SK-N-MC (cell line): ENCODE measurements at regions not wholly inside any gene's neighbourhood (a gene's known extent, or its start where the extent isn't known, plus 50 kb on each side); places are given as distances from the start of the nearest gene placed in this dataset.

ENCODE experiments used
- EZH2 ChIP-seq: fragments of 200-600 bp; sonication (generic); IDR thresholded peaks from one replicate; pipeline ENCODE4 v1.6.1; 2017; ENCODE audit warnings: antibody characterized with exemption
- FOXP2 ChIP-seq: optimal IDR thresholded peaks from 2 replicates; pipeline ENCODE3; 2011; ENCODE audit warnings: mild to moderate bottlenecking, moderate library complexity; ENCODE audit not compliant: insufficient read depth; ENCODE audit errors: extremely low read length, control extremely low read depth
- POLR2AphosphoS5 ChIP-seq: IDR thresholded peaks from 2 replicates; pipeline ENCODE4 v1.6.1; 2012; ENCODE audit warnings: mild to moderate bottlenecking, low read depth, low read length, borderline replicate concordance

DNA sequence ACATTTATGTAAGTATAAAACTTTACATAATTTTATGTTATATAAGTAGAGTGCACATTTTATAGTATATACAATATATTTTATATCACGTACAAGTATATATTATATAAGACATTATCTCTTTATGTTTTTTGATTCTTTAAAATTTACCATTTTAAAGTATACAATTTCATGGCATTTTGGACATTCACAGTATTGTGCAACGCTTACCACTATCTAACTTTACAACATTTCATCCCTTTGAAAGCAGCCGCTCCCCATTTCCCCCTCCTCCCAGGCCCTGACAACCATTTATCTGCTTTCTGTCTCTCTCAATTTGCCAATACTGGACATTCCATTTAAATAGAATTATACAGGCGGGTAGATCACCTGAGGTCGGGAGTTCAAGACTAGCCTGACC is 512.5 kb downstream of the TSN start:
- TF ChIP-seq EZH2 (no peak), POLR2AphosphoS5 (no peak), FOXP2 (no peak)
